K562 (cell line): ENCODE measurements at regions not wholly inside any gene's neighbourhood (a gene's known extent, or its start where the extent isn't known, plus 50 kb on each side); places are given as distances from the start of the nearest gene placed in this dataset.

Experiments used
- ATAC-seq: fragments of 200-7000 bp; cut with Tn5 transposase; 3 replicates; pipeline ENCODE4 v1.9.1; 2020; ENCODE audit warnings: moderate library complexity
- BruUV-seq: library from RNA; stranded (reverse); fragments of 400-500 nt; replicated peaks from 2 replicates; lab custom pipeline; 2021; lab: Mats Ljungman, UMichigan
- CTCF ChIA-PET: fragments of 300-600 bp; formaldehyde crosslinking; extraction: SDS; loops from one replicate; lab custom pipeline; 2021; ENCODE audit warnings: low intra/inter-chr PET ratio; lab: Yijun Ruan, JAX
- POLR2A ChIA-PET: fragments of 300-600, 350-650 bp; sonication (Branson Sonifier 250); formaldehyde crosslinking; extraction: SDS; loops from one replicate; lab custom pipeline; 2021; ENCODE audit warnings: antibody characterized with exemption, inconsistent platforms; lab: Yijun Ruan, JAX
- DNase-seq, 4 experiments: peaks; one replicate each; pipeline versions ENCODE4 v3.0.0 to v3.0.0-alpha.2; 2011 to 2018; ENCODE audit warnings: low spot score in 3 of 4, mixed read lengths in 3 of 4; ENCODE audit errors: extremely low read depth in 1 of 4
- FAIRE-seq: peaks from 2 replicates; lab custom pipeline; 2011; peaks lifted over from hg19 to GRCh38; lab: Jason Lieb, UNC
- H2AFZ ChIP-seq: 2 replicates; pipeline ENCODE4 v1.6.0; 2011; ENCODE audit warnings: low read depth, low read length, control low read depth, inconsistent platforms
- H3K27ac ChIP-seq: fragments of 200-600 bp; 3 replicates; pipeline ENCODE4 v1.8.0; 2011; ENCODE audit warnings: low read depth, mild to moderate bottlenecking, control low read depth, inconsistent platforms, low read length, moderate library complexity, mixed read lengths; ENCODE audit errors: extremely low read depth
- H3K27me3 ChIP-seq, 2 experiments: fragments of 300-600 bp in 1 of 2; 2 replicates in 1 of 2; 3 replicates in 1 of 2; pipeline versions ENCODE4 v1.6.0 to v1.8.0; 2011; ENCODE audit warnings: inconsistent platforms in 2 of 2, low read length in 2 of 2, mild to moderate bottlenecking in 1 of 2, mixed read lengths in 1 of 2, moderate library complexity in 1 of 2; ENCODE audit not compliant: control insufficient read depth in 2 of 2, insufficient read depth in 2 of 2
- H3K36me3 ChIP-seq: fragments of 300-600 bp; 3 replicates; pipeline ENCODE4 v1.8.0; 2011; ENCODE audit warnings: mild to moderate bottlenecking, low read length, inconsistent platforms; ENCODE audit not compliant: control insufficient read depth, insufficient read depth
- H3K4me1 ChIP-seq, 2 experiments: fragments of 200-600 bp in 1 of 2; replicated peaks in 1 of 2; 2 replicates in 1 of 2; 3 replicates in 1 of 2; pipeline versions ENCODE4 v1.5.1 to v1.8.0; 2011; ENCODE audit warnings: inconsistent platforms in 2 of 2, low read length in 2 of 2, mild to moderate bottlenecking in 1 of 2, mixed read lengths in 1 of 2, moderate library complexity in 1 of 2; ENCODE audit not compliant: control insufficient read depth in 2 of 2, insufficient read depth in 2 of 2
- H3K4me2 ChIP-seq: 2 replicates; pipeline ENCODE4 v1.6.1; 2011; ENCODE audit warnings: low read length, control low read depth, inconsistent platforms, mixed read lengths; ENCODE audit not compliant: insufficient read depth
- H3K4me3 ChIP-seq: fragments of 200-600 bp; sonication (generic), shearing (Covaris generic); 2 replicates; pipeline ENCODE4 v1.5.1; 2016; ENCODE audit warnings: control low read depth, inconsistent platforms
- H3K79me2 ChIP-seq: fragments of 200-600 bp; 3 replicates; pipeline ENCODE4 v1.8.0; 2011; ENCODE audit warnings: low read length, inconsistent platforms; ENCODE audit not compliant: control insufficient read depth, insufficient read depth
- H3K9ac ChIP-seq, 2 experiments: 2 replicates each; pipeline versions ENCODE4 v1.6.0 to v1.6.1; 2011; ENCODE audit warnings: low read depth in 2 of 2, low read length in 2 of 2, control low read depth in 1 of 2, inconsistent platforms in 1 of 2, mild to moderate bottlenecking in 1 of 2, mixed read lengths in 1 of 2; ENCODE audit not compliant: insufficient read depth in 1 of 2
- H3K9me1 ChIP-seq: one replicate; pipeline ENCODE4 v1.6.0; 2011; ENCODE audit warnings: inconsistent platforms, mild to moderate bottlenecking, low read length, moderate library complexity; ENCODE audit not compliant: control insufficient read depth, insufficient read depth
- H3K9me3 ChIP-seq: replicated peaks from 2 replicates; pipeline ENCODE4 v1.5.1; 2011; ENCODE audit warnings: low read depth, low read length, inconsistent platforms; ENCODE audit not compliant: control insufficient read depth, insufficient read depth
- H4K20me1 ChIP-seq: replicated peaks from 2 replicates; pipeline ENCODE4 v1.6.1; 2011; ENCODE audit warnings: low read length, inconsistent platforms, mixed read lengths; ENCODE audit not compliant: control insufficient read depth, insufficient read depth
- EGR1 ChIP-seq: fragments of 450-650 bp; conservative IDR thresholded peaks from 2 replicates; pipeline ENCODE4 v1.6.1; 2017; ENCODE audit warnings: mild to moderate bottlenecking
- FOXK2 ChIP-seq, 2 experiments: fragments of 450-650 bp; IDR thresholded peaks in 1 of 2; conservative IDR thresholded peaks in 1 of 2; 2 replicates each; pipeline ENCODE4 v1.6.1; 2016; ENCODE audit warnings: low read depth in 2 of 2, mild to moderate bottlenecking in 1 of 2
- HCFC1 ChIP-seq: IDR thresholded peaks from 2 replicates; pipeline ENCODE4 v1.6.1; 2012; ENCODE audit warnings: low read depth, low read length, improper control_type of control experiment
- RFX7 ChIP-seq: fragments of 250-450 bp; sonication (Bioruptor Pico); IDR thresholded peaks from 2 replicates; pipeline ENCODE4 v1.5.1; 2021; ENCODE audit warnings: mild to moderate bottlenecking
- THRAP3 ChIP-seq: fragments of 450-650 bp; IDR thresholded peaks from 2 replicates; pipeline ENCODE4 v1.6.1; 2016; ENCODE audit warnings: mild to moderate bottlenecking, inconsistent platforms, borderline replicate concordance
- ZNF324 ChIP-seq: fragments of 250-450 bp; sonication (Bioruptor Pico); IDR thresholded peaks from 2 replicates; pipeline ENCODE4 v1.4.0; 2020; ENCODE audit warnings: mild to moderate bottlenecking
- WGBS: fragments of 100-300 bp; shearing (Covaris generic); methylation state at CpG from one replicate; pipeline ENCODE4 v1.1.6; 2016; ENCODE audit warnings: low coverage, mixed read lengths; ENCODE audit not compliant: insufficient coverage; ENCODE audit errors: missing lambda C conversion rate; 5-methylcytosine and 5-hydroxymethylcytosine counted together
- in situ Hi-C: fragments of 300-500 bp; cut with MboI; formaldehyde crosslinking; loops from 4 replicates; pipeline ENCODE4 v1.15.0; 2018; ENCODE audit warnings: inconsistent platforms, mixed read lengths
- intact Hi-C: fragments of 100-400 bp; cut with micrococcal nuclease; formaldehyde crosslinking; loops from 2 replicates; pipeline ENCODE4 v1.14.2; 2022
- TF ChIP-seq, protein P1 (sequence below): sonication (generic); formaldehyde crosslinking; IDR thresholded peaks from 2 replicates; pipeline ENCODE4 v1.8.0; 2022; ENCODE audit warnings: missing genetic modification reagents, mild to moderate bottlenecking, borderline replicate concordance
- TF ChIP-seq, protein P2 (sequence below): fragments of 250-450 bp; sonication (Bioruptor Pico); IDR thresholded peaks from 2 replicates; pipeline ENCODE4 v1.5.1; 2021; ENCODE audit warnings: mild to moderate bottlenecking
- TF ChIP-seq, protein P3 (sequence below): fragments of 250-450 bp; sonication (Bioruptor Pico); IDR thresholded peaks from 2 replicates; pipeline ENCODE4 v1.4.0; 2020; ENCODE audit warnings: mild to moderate bottlenecking, moderate library complexity, borderline replicate concordance
- TF ChIP-seq, protein P4 (sequence below): fragments of 250-450 bp; sonication (Bioruptor Pico); IDR thresholded peaks from 2 replicates; pipeline ENCODE4 v1.8.0; 2022; ENCODE audit warnings: inconsistent platforms
- TF ChIP-seq, protein P5 (sequence below): fragments of 450-650 bp; IDR thresholded peaks from 2 replicates; pipeline ENCODE4 v1.6.1; 2016; ENCODE audit warnings: antibody characterized with exemption

DNA sequence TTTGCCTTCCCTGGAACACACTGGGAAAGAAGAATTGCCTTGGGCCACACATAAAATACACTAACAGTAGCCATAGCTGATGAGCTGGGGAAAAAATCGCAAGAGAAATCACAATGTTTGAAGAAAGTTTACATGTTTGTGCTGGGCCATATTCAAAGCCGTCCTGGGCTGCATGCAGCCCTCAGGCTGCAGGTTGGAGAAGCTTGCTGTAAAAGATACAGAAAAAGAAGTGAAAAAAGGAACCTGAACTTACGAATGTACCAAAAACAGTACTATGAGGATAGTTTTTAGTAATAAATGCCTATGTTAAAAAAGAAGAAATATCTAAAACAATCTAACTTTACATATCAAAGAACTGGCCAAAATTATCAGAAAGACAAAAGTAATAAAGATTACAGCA lies 82.1 kb downstream of the UGT2B28 start:
- H3K4me2 ChIP-seq, result no peak overlapping the region
- intact Hi-C loops (no loop called here), in situ Hi-C loops (no loop called here)
- ATAC-seq (no peak), DNase-seq (no peak), FAIRE-seq (no peak)
- 3% methylated on average over 3 of the region's 3 CpGs for WGBS
- H4K20me1 ChIP-seq, result no peaks in the 10 kb centered on the region
- H3K4me3 ChIP-seq, result no peak overlapping the region
- H3K79me2 ChIP-seq, result no peaks in the 10 kb centered on the region
- H3K27me3 ChIP-seq, result no peaks in the 10 kb centered on the region
- no peaks in the 10 kb centered on the region for H3K9me1 ChIP-seq
- no peak overlapping the region for H3K27ac ChIP-seq
- H2AFZ ChIP-seq, result no peak overlapping the region
- no peaks in the 10 kb centered on the region for H3K36me3 ChIP-seq
- BruUV-seq, result no TSS peak
- ChIA-PET CTCF (no interaction called here), POLR2A (no interaction called here)
- H3K4me1 ChIP-seq, result no peaks in the 10 kb centered on the region
- H3K9me3 ChIP-seq, result no peaks in the 10 kb centered on the region
- no peak overlapping the region for H3K9ac ChIP-seq
- no peak for TF ChIP-seq THRAP3
- TF ChIP-seq, protein P1, sequence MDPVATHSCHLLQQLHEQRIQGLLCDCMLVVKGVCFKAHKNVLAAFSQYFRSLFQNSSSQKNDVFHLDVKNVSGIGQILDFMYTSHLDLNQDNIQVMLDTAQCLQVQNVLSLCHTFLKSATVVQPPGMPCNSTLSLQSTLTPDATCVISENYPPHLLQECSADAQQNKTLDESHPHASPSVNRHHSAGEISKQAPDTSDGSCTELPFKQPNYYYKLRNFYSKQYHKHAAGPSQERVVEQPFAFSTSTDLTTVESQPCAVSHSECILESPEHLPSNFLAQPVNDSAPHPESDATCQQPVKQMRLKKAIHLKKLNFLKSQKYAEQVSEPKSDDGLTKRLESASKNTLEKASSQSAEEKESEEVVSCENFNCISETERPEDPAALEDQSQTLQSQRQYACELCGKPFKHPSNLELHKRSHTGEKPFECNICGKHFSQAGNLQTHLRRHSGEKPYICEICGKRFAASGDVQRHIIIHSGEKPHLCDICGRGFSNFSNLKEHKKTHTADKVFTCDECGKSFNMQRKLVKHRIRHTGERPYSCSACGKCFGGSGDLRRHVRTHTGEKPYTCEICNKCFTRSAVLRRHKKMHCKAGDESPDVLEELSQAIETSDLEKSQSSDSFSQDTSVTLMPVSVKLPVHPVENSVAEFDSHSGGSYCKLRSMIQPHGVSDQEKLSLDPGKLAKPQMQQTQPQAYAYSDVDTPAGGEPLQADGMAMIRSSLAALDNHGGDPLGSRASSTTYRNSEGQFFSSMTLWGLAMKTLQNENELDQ (CRISPR knock-in tag), result no peak
- no peak for TF ChIP-seq ZNF324 (CRISPR knock-in tag)
- TF ChIP-seq, protein P2, sequence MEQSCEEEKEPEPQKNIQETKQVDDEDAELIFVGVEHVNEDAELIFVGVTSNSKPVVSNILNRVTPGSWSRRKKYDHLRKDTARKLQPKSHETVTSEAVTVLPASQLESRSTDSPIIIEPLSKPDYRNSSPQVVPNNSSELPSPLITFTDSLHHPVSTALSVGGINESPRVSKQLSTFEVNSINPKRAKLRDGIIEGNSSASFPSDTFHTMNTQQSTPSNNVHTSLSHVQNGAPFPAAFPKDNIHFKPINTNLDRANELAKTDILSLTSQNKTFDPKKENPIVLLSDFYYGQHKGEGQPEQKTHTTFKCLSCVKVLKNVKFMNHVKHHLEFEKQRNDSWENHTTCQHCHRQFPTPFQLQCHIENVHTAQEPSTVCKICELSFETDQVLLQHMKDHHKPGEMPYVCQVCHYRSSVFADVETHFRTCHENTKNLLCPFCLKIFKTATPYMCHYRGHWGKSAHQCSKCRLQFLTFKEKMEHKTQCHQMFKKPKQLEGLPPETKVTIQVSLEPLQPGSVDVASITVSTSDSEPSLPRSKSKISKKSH, result no peak
- TF ChIP-seq, protein P3, sequence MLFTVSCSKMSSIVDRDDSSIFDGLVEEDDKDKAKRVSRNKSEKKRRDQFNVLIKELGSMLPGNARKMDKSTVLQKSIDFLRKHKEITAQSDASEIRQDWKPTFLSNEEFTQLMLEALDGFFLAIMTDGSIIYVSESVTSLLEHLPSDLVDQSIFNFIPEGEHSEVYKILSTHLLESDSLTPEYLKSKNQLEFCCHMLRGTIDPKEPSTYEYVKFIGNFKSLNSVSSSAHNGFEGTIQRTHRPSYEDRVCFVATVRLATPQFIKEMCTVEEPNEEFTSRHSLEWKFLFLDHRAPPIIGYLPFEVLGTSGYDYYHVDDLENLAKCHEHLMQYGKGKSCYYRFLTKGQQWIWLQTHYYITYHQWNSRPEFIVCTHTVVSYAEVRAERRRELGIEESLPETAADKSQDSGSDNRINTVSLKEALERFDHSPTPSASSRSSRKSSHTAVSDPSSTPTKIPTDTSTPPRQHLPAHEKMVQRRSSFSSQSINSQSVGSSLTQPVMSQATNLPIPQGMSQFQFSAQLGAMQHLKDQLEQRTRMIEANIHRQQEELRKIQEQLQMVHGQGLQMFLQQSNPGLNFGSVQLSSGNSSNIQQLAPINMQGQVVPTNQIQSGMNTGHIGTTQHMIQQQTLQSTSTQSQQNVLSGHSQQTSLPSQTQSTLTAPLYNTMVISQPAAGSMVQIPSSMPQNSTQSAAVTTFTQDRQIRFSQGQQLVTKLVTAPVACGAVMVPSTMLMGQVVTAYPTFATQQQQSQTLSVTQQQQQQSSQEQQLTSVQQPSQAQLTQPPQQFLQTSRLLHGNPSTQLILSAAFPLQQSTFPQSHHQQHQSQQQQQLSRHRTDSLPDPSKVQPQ (CRISPR knock-in tag), result no peak
- TF ChIP-seq HCFC1, result no peak
- TF ChIP-seq FOXK2 (conservative IDR thresholded peaks at IDR 0.05 in 1 of 2, IDR thresholded peaks at IDR 0.05 in 1 of 2; ENCODE audit: low read depth in 2 of 2), result no peak
- TF ChIP-seq, protein P4, sequence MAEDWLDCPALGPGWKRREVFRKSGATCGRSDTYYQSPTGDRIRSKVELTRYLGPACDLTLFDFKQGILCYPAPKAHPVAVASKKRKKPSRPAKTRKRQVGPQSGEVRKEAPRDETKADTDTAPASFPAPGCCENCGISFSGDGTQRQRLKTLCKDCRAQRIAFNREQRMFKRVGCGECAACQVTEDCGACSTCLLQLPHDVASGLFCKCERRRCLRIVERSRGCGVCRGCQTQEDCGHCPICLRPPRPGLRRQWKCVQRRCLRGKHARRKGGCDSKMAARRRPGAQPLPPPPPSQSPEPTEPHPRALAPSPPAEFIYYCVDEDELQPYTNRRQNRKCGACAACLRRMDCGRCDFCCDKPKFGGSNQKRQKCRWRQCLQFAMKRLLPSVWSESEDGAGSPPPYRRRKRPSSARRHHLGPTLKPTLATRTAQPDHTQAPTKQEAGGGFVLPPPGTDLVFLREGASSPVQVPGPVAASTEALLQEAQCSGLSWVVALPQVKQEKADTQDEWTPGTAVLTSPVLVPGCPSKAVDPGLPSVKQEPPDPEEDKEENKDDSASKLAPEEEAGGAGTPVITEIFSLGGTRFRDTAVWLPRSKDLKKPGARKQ (CRISPR knock-in tag), result no peak
- no peak for TF ChIP-seq EGR1
- TF ChIP-seq RFX7 (CRISPR knock-in tag), result no peak
- TF ChIP-seq, protein P5, sequence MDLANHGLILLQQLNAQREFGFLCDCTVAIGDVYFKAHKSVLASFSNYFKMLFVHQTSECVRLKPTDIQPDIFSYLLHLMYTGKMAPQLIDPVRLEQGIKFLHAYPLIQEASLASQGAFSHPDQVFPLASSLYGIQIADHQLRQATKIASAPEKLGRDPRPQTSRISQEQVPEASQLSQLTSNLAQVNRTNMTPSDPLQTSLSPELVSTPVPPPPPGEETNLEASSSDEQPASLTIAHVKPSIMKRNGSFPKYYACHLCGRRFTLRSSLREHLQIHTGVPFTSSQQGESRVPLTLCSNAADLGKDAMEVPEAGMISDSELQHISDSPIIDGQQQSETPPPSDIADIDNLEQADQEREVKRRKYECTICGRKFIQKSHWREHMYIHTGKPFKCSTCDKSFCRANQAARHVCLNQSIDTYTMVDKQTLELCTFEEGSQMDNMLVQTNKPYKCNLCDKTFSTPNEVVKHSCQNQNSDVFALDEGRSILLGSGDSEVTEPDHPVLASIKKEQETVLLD, result no peak
